Loucy (cell line): ENCODE measurements at regions not wholly inside any gene's neighbourhood (a gene's known extent, or its start where the extent isn't known, plus 50 kb on each side); places are given as distances from the start of the nearest gene placed in this dataset.

Experiments used
- CTCF ChIP-seq: fragments of 200-600 bp; sonication (generic); conservative IDR thresholded peaks from 2 replicates; pipeline ENCODE4 v1.5.1; 2014; ENCODE audit warnings: mild to moderate bottlenecking, antibody characterized with exemption, low read length
- EZH2phosphoT487 ChIP-seq: fragments of 200-600 bp; IDR thresholded peaks from 2 replicates; pipeline ENCODE4 v1.6.1; 2018; ENCODE audit warnings: antibody characterized with exemption, mild to moderate bottlenecking, moderate library complexity, borderline replicate concordance

DNA sequence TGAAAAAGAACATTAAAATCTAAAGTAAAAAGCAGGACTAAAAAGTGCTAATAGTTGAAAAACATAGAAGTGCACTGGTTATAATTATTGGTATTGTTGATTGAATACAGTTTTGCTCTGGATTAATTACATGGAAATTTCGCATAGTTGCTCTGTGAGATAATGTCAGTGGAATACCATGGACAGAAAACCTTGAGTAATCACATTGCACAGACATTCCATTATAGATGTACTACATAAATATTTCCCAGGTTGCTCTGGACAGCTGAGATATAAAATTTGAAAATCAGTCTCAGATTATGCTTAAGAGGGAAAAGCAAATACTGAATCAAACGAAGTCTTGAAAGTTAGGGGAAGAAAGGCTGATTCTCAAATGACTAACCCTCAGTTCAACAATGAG is 439.3 kb upstream of the FLRT2 start:
- TF ChIP-seq CTCF: no peak
- no peak for TF ChIP-seq EZH2phosphoT487
